HepG2 (cell line): ENCODE measurements at regions not wholly inside any gene's neighbourhood (a gene's known extent, or its start where the extent isn't known, plus 50 kb on each side); places are given as distances from the start of the nearest gene placed in this dataset.

ENCODE experiments used
- ATAC-seq: fragments of 200-7000 bp; cut with Tn5 transposase; 3 replicates; pipeline ENCODE4 v1.9.1; 2020; ENCODE audit warnings: mild to moderate bottlenecking, moderate library complexity
- BruUV-seq: library from RNA; stranded (reverse); fragments of 400-500 nt; replicated peaks from 2 replicates; lab custom pipeline; 2021; lab: Mats Ljungman, UMichigan
- CTCF ChIA-PET: fragments of 300-600 bp; formaldehyde crosslinking; extraction: SDS; loops from one replicate; lab custom pipeline; 2021; ENCODE audit warnings: low total read pairs, inconsistent platforms, low intra/inter-chr PET ratio; lab: Yijun Ruan, JAX
- POLR2A ChIA-PET: fragments of 350-600 bp; sonication (Branson Sonifier 250); formaldehyde crosslinking; loops from one replicate; lab custom pipeline; 2020; ENCODE audit warnings: antibody characterized with exemption, inconsistent platforms; lab: Yijun Ruan, JAX
- DNase-seq: peaks from one replicate; pipeline ENCODE4 v3.0.0-alpha.2; 2015; ENCODE audit warnings: low spot score
- FAIRE-seq: peaks from 3 replicates; lab custom pipeline; 2011; peaks lifted over from hg19 to GRCh38; lab: Jason Lieb, UNC
- H2AFZ ChIP-seq: one replicate; pipeline ENCODE4 v1.6.1; 2011; ENCODE audit warnings: low read length, inconsistent platforms
- H3K27ac ChIP-seq: fragments of 300-600 bp; 3 replicates; pipeline ENCODE4 v1.8.0; 2011; ENCODE audit warnings: mixed run types, mild to moderate bottlenecking, mixed read lengths, low read length, inconsistent platforms; ENCODE audit not compliant: insufficient read depth; ENCODE audit errors: extremely low read length
- H3K27me3 ChIP-seq, 2 experiments: fragments of 200-600 bp in 1 of 2; 2 replicates in 1 of 2; 3 replicates in 1 of 2; pipeline versions ENCODE4 v1.6.0 to v1.8.0; 2011; ENCODE audit warnings: low read length in 2 of 2, mild to moderate bottlenecking in 2 of 2, moderate library complexity in 2 of 2, inconsistent platforms in 1 of 2; ENCODE audit not compliant: insufficient read depth in 2 of 2, control insufficient read depth in 1 of 2
- H3K36me3 ChIP-seq, 2 experiments: fragments of 200-600 bp in 1 of 2; replicated peaks in 1 of 2; 2 replicates in 1 of 2; 3 replicates in 1 of 2; pipeline versions ENCODE4 v1.5.1 to v1.8.0; 2011; ENCODE audit warnings: low read length in 2 of 2, inconsistent platforms in 1 of 2; ENCODE audit not compliant: insufficient read depth in 2 of 2, control insufficient read depth in 1 of 2
- H3K4me1 ChIP-seq: 2 replicates; pipeline ENCODE4 v1.5.1; 2012; ENCODE audit warnings: low read length, inconsistent platforms; ENCODE audit not compliant: insufficient read depth
- H3K4me2 ChIP-seq: 2 replicates; pipeline ENCODE4 v1.6.0; 2011; ENCODE audit warnings: low read depth, low read length, inconsistent platforms
- H3K4me3 ChIP-seq, 3 experiments: fragments of 200-600 bp in 1 of 3; sonication (generic), shearing (Covaris generic) in 1 of 3; replicated peaks in 1 of 3; 2 replicates each; pipeline ENCODE4 v1.5.1; 2011 to 2016; ENCODE audit warnings: low read length in 3 of 3, inconsistent platforms in 2 of 3, low read depth in 2 of 3, mild to moderate bottlenecking in 2 of 3, control low read depth in 1 of 3, mixed read lengths in 1 of 3; ENCODE audit not compliant: insufficient read depth in 1 of 3
- H3K79me2 ChIP-seq: one replicate; pipeline ENCODE4 v1.6.1; 2011; ENCODE audit warnings: low read length, inconsistent platforms; ENCODE audit not compliant: insufficient read depth
- H3K9ac ChIP-seq: 2 replicates; pipeline ENCODE4 v1.6.0; 2011; ENCODE audit warnings: mild to moderate bottlenecking, low read depth, low read length, inconsistent platforms; ENCODE audit not compliant: insufficient read depth
- H3K9me3 ChIP-seq: 2 replicates; pipeline ENCODE4 v1.5.1; 2012; ENCODE audit warnings: mild to moderate bottlenecking, low read length
- H4K20me1 ChIP-seq: 2 replicates; pipeline ENCODE4 v1.6.0; 2011; ENCODE audit warnings: inconsistent platforms, mild to moderate bottlenecking, low read length, moderate library complexity; ENCODE audit not compliant: insufficient read depth
- ATF7-NPFF ChIP-seq: sonication (generic); formaldehyde crosslinking; IDR thresholded peaks from 2 replicates; pipeline ENCODE4 v1.8.1; 2023; ENCODE audit warnings: mild to moderate bottlenecking, low read depth, missing genetic modification reagents, moderate library complexity
- CEBPB ChIP-seq: IDR thresholded peaks from 2 replicates; pipeline ENCODE4 v1.6.1; 2011; ENCODE audit warnings: low read depth, low read length, improper control_type of control experiment, borderline replicate concordance
- DNMT1 ChIP-seq: sonication (generic); formaldehyde crosslinking; IDR thresholded peaks from 2 replicates; pipeline ENCODE4 v1.5.1; 2020; ENCODE audit warnings: mild to moderate bottlenecking, missing genetic modification reagents
- FOSL2 ChIP-seq: sonication (generic); formaldehyde crosslinking; IDR thresholded peaks from 2 replicates; pipeline ENCODE4 v1.4.0; 2020; ENCODE audit warnings: missing genetic modification reagents
- GABPB1 ChIP-seq: IDR thresholded peaks from 2 replicates; pipeline ENCODE4 v1.6.1; 2016; ENCODE audit warnings: mild to moderate bottlenecking, missing genetic modification reagents, moderate library complexity, missing compliant biosample characterization
- GPN1 ChIP-seq: sonication (generic); formaldehyde crosslinking; IDR thresholded peaks from 2 replicates; pipeline ENCODE4 v1.5.1; 2020; ENCODE audit warnings: missing genetic modification reagents, borderline replicate concordance
- HOXA3 ChIP-seq: sonication (generic); formaldehyde crosslinking; IDR thresholded peaks from 2 replicates; pipeline ENCODE4 v1.5.0; 2020; ENCODE audit warnings: missing genetic modification reagents
- KMT2A ChIP-seq: sonication (generic); formaldehyde crosslinking; IDR thresholded peaks from 2 replicates; pipeline ENCODE4 v1.4.0; 2020; ENCODE audit warnings: missing genetic modification reagents
- NKX3-1 ChIP-seq: sonication (generic); formaldehyde crosslinking; IDR thresholded peaks from 2 replicates; pipeline ENCODE4 v1.5.0; 2020; ENCODE audit warnings: missing genetic modification reagents
- NR2F1 ChIP-seq, 2 experiments: fragments of 450-650 bp in 1 of 2; formaldehyde crosslinking in 1 of 2; IDR thresholded peaks; 2 replicates each; pipeline versions ENCODE4 v1.5.0 to v1.6.1; 2016 to 2020; ENCODE audit warnings: mild to moderate bottlenecking in 1 of 2, missing compliant biosample characterization in 1 of 2, missing genetic modification reagents in 1 of 2, moderate library complexity in 1 of 2
- POLR2A ChIP-seq, 2 experiments: IDR thresholded peaks; 2 replicates each; pipeline ENCODE4 v1.6.1; 2011; ENCODE audit warnings: low read depth in 2 of 2, low read length in 2 of 2, mild to moderate bottlenecking in 1 of 2, moderate library complexity in 1 of 2; ENCODE audit not compliant: insufficient read depth in 1 of 2
- SMAD3 ChIP-seq: sonication (generic); formaldehyde crosslinking; IDR thresholded peaks from 2 replicates; pipeline ENCODE4 v1.4.0; 2020; ENCODE audit warnings: missing genetic modification reagents
- ZEB1 ChIP-seq: IDR thresholded peaks from 2 replicates; pipeline ENCODE4 v1.6.1; 2012; ENCODE audit warnings: mild to moderate bottlenecking, low read depth, inconsistent platforms; ENCODE audit not compliant: insufficient replicate concordance
- ZNF207 ChIP-seq: fragments of 450-650 bp; IDR thresholded peaks from 2 replicates; pipeline ENCODE4 v1.6.1; 2016; ENCODE audit warnings: antibody characterized with exemption, borderline replicate concordance
- ZNF260 ChIP-seq: sonication (generic); formaldehyde crosslinking; IDR thresholded peaks from 2 replicates; pipeline ENCODE4 v1.4.0; 2020; ENCODE audit warnings: missing genetic modification reagents, low read depth, mild to moderate bottlenecking, borderline replicate concordance
- ZNF33B ChIP-seq: sonication (generic); formaldehyde crosslinking; IDR thresholded peaks from 2 replicates; pipeline ENCODE4 v1.5.1; 2020; ENCODE audit warnings: mild to moderate bottlenecking, missing genetic modification reagents
- ZNF556 ChIP-seq: sonication (generic); formaldehyde crosslinking; IDR thresholded peaks from 2 replicates; pipeline ENCODE4 v1.4.0; 2020; ENCODE audit warnings: mild to moderate bottlenecking, missing genetic modification reagents, borderline replicate concordance
- whole genome bisulfite sequencing: methylation state at CpG from one replicate; pipeline ENCODE4 v1.1.6; 2017; ENCODE audit warnings: low lambda C conversion rate; 5-methylcytosine and 5-hydroxymethylcytosine counted together
- in situ Hi-C: cut with HindIII; loops from 2 replicates; pipeline ENCODE4 v1.10.0; 2017; ENCODE audit warnings: low pct_unique_long_range_greater_than_20kb; ENCODE audit not compliant: extremely low pct_ligation_motif_present
- intact Hi-C: fragments of 100-400 bp; cut with micrococcal nuclease; formaldehyde crosslinking; loops from one replicate; pipeline ENCODE4 v1.10.0; 2022; ENCODE audit not compliant: unreplicated experiment
- TF ChIP-seq, protein P1 (sequence below): sonication (generic); formaldehyde crosslinking; IDR thresholded peaks from 2 replicates; pipeline ENCODE4 v1.4.0; 2020; ENCODE audit warnings: missing genetic modification reagents
- TF ChIP-seq, protein P2 (sequence below): sonication (generic); formaldehyde crosslinking; conservative IDR thresholded peaks from 2 replicates; pipeline ENCODE4 v1.8.0; 2022; ENCODE audit warnings: low read depth, missing genetic modification reagents

DNA sequence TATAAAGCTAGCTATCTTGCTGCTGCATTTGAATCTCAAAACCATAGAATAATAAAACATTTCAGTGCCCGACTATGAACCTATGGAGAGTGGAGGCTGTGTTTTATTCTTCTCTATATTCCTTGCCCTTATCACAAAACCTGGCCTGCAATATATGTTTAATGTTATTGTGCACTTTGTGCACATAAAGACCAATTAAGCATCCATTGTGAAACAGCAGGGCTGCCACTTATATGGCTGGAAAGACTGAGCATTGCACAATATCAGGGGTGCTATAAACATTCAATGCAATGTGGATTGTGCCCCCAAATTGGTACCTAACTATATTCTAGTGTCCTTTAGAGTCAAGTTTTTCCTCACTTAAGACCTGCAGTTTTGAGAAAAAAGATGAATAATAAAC is 83.2 kb downstream of the RDH14 start:
- no TSS peak for BruUV-seq
- no peak for ATAC-seq
- H3K9me3 ChIP-seq = no peaks in the 10 kb centered on the region
- peak; percentile 76 for TF ChIP-seq CEBPB
- TF ChIP-seq ZNF260 (CRISPR knock-in tag) = no peak
- no peak for TF ChIP-seq ATF7-NPFF
- no peak for TF ChIP-seq SMAD3
- TF ChIP-seq DNMT1 (CRISPR knock-in tag) = no peak
- no peak for TF ChIP-seq GPN1 (CRISPR knock-in tag)
- no peak for FAIRE-seq
- DNase-seq = no peak
- in situ Hi-C loops (no loop called here), intact Hi-C loops (no loop called here)
- H3K79me2 ChIP-seq = no peaks in the 10 kb centered on the region
- no peak overlapping the region for H3K9ac ChIP-seq
- no peak overlapping the region for H2AFZ ChIP-seq
- H3K36me3 ChIP-seq = no peaks in the 10 kb centered on the region
- no peak overlapping the region for H3K27ac ChIP-seq
- H4K20me1 ChIP-seq = no peaks in the 10 kb centered on the region
- H3K4me2 ChIP-seq = no peak overlapping the region
- CTCF ChIA-PET = no interaction called here
- H3K4me1 ChIP-seq = no peaks in the 10 kb centered on the region
- WGBS = 5% methylated on average over 1 of the region's 1 CpG
- POLR2A ChIA-PET = no interaction called here
- peaks cover 0 to 11% of the 10 kb centered on the region in 2 experiments; a peak in 2 of 5 replicates for H3K27me3 ChIP-seq
- H3K4me3 ChIP-seq = no peak overlapping the region

DNA sequence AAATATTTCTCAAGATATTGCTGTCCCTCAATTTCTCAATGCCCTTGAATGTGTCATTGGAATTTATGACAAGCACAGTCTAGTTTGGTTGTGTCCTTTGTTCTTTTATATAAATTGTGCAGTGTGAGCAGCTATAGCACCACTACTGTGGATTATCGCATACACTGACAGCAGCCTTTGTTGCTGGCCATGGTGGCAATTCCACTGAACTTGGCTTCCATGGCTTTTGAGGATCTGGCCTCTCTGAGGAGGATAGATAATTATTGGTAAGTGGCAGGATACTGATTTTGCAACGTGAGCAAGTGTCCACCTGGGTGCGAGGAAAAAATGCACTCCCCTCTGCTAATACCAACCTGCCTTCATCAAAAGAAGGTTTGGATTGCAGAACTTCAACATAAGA is 84.0 kb downstream of the RDH14 start:
- Histone ChIP-seq H3K4me1 (no peaks in the 10 kb centered on the region), H4K20me1 (no peaks in the 10 kb centered on the region), H3K4me2 (no peak overlapping the region), H2AFZ (no peak overlapping the region), H3K27me3 (peaks cover 0 to 11% of the 10 kb centered on the region in 2 experiments; a peak in 2 of 5 replicates), H3K4me3 (no peak overlapping the region)
- DNase-seq (no peak), ATAC-seq (no peak)
- in situ Hi-C loops = no loop called here
- intact Hi-C loops = no loop called here
- WGBS = 8% methylated on average over 3 of the region's 3 CpGs
- CTCF ChIA-PET = no interaction called here
- no peak for TF ChIP-seq NR2F1 (CRISPR knock-in tag; IDR thresholded peaks at IDR 0.05)
- no peak for TF ChIP-seq POLR2A (IDR thresholded peaks at IDR 0.05; ENCODE audit: insufficient read depth in 1 of 2, low read depth in 2 of 2, low read length in 2 of 2)
- TF ChIP-seq ZNF207 = no peak
- TF ChIP-seq, protein P1, sequence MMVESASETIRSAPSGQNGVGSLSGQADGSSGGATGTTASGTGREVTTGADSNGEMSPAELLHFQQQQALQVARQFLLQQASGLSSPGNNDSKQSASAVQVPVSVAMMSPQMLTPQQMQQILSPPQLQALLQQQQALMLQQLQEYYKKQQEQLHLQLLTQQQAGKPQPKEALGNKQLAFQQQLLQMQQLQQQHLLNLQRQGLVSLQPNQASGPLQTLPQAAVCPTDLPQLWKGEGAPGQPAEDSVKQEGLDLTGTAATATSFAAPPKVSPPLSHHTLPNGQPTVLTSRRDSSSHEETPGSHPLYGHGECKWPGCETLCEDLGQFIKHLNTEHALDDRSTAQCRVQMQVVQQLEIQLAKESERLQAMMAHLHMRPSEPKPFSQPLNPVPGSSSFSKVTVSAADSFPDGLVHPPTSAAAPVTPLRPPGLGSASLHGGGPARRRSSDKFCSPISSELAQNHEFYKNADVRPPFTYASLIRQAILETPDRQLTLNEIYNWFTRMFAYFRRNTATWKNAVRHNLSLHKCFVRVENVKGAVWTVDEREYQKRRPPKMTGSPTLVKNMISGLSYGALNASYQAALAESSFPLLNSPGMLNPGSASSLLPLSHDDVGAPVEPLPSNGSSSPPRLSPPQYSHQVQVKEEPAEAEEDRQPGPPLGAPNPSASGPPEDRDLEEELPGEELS = no peak
- no peak for TF ChIP-seq HOXA3 (CRISPR knock-in tag)
- no peak for TF ChIP-seq ZEB1
- TF ChIP-seq KMT2A (CRISPR knock-in tag) = no peak
- TF ChIP-seq ZNF33B = no peak
- no peak for TF ChIP-seq ZNF556 (CRISPR knock-in tag)
- TF ChIP-seq, protein P2, sequence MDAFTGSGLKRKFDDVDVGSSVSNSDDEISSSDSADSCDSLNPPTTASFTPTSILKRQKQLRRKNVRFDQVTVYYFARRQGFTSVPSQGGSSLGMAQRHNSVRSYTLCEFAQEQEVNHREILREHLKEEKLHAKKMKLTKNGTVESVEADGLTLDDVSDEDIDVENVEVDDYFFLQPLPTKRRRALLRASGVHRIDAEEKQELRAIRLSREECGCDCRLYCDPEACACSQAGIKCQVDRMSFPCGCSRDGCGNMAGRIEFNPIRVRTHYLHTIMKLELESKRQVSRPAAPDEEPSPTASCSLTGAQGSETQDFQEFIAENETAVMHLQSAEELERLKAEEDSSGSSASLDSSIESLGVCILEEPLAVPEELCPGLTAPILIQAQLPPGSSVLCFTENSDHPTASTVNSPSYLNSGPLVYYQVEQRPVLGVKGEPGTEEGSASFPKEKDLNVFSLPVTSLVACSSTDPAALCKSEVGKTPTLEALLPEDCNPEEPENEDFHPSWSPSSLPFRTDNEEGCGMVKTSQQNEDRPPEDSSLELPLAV (CRISPR knock-in tag) = no peak
- no peak for TF ChIP-seq NKX3-1
- TF ChIP-seq FOSL2 (CRISPR knock-in tag) = no peak
- no peak for TF ChIP-seq GABPB1
- TF ChIP-seq, all 625 proteins: peak for 0
- Histone ChIP-seq H3K9ac (no peak overlapping the region), H3K79me2 (no peaks in the 10 kb centered on the region), H3K9me3 (no peaks in the 10 kb centered on the region), H3K36me3 (no peaks in the 10 kb centered on the region), H3K27ac (no peak overlapping the region)
- no TSS peak for BruUV-seq
- FAIRE-seq = no peak
- POLR2A ChIA-PET = no interaction called here
